HG03442 (cell line): ENCODE measurements at regions not wholly inside any gene's neighbourhood (a gene's known extent, or its start where the extent isn't known, plus 50 kb on each side); places are given as distances from the start of the nearest gene placed in this dataset.
"Not testable (repeated sequence)": the region's sequence is repeated elsewhere in the genome, so short reads cannot be mapped to it uniquely, and the experiment has no call there.

Source experiments
- ATAC-seq: cut with Tn5 transposase; IDR thresholded peaks from one replicate; pipeline ENCODE4 v1.9.1; 2021; ENCODE audit warnings: mild to moderate bottlenecking, moderate library complexity; ENCODE audit not compliant: unreplicated experiment

GRCh38 chr7:96921231-96921630 lies 84.1 kb upstream of the DLX6 start:
- ATAC-seq = no peak

- no peak for ATAC-seq
Measured at GRCh38 chr7:96921771-96922170, 83.6 kb upstream of the DLX6 start.

DNA sequence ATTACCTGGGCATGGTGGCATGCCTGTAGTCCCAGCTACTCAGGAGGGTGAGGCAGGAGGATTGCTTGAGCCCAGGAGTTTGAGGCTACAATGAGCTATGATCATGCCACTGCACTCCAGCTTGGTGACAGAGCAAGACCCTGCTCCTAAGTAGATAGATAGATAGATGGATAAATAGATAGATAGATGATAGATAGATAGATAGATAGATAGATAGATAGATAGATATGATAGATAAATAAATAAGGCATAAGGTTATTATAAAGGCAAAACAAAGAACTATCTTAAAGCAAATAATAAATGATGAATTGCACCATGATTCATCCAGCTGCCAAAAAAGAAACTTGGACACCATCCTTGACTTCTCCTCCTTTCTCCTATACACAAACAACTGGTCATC lies 82.0 kb upstream of the DLX6 start:
- not testable (repeated sequence) for ATAC-seq

- ATAC-seq = no peak
Measured at GRCh38 chr7:96927131-96927530, 78.2 kb upstream of the DLX6 start.

DNA sequence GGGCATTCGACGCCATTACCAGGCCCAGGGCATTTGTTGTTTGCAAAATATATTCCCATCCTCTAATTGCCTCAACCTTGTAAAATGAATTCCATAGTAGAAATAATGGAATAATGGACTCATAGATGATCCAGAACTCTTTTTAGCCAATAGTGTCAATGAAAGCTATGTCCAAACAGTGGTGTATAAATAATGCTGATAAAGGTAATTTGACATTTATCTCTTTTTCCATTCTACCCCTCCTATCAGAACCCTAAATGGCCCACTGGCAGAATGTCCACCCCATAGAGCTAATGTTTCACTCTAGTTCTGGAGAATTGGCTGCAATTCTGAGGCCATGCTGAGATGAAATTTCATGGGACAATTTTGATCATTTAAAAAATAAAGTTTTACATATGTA lies 76.4 kb upstream of the DLX6 start:
- no peak for ATAC-seq

- ATAC-seq = no peak
Measured at GRCh38 chr7:96931891-96932290, 73.5 kb upstream of the DLX6 start.

- ATAC-seq = no peak
Measured at GRCh38 chr7:96933067-96933645, 72.2 kb upstream of the DLX6 start.

DNA sequence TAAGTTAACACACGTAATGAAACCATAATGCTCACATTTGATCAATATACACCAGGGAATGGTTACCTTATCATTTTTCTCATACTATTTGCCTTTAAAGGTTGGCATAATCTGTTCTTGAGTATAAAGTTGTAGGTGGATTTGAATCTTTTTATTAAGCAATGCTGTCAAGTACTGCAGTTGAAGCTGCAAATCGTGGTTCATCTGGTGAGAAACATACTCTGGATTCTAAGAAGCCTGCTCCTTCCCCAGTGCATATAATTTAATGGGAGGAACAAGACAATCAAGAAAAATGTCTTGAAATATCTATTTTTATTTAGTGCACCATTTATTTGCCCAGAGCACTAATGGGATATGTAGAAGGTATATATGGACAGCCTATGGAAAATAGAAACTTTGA lies 68.7 kb upstream of the DLX6 start:
- no peak for ATAC-seq

GRCh38 chr7:96942112-96942511 lies 63.2 kb upstream of the DLX6 start:
- no peak for ATAC-seq

GRCh38 chr7:96949766-96950165 lies 55.6 kb upstream of the DLX6 start:
- no peak for ATAC-seq

- ATAC-seq = no peak
Measured at GRCh38 chr7:96952974-96953391, 52.4 kb upstream of the DLX6 start.

GRCh38 chr7:96953676-96954513 lies 51.5 kb upstream of the DLX6 start:
- ATAC-seq = no peak
